ENCODE measurements at regions not wholly inside any gene's neighbourhood (a gene's known extent, or its start where the extent isn't known, plus 50 kb on each side); places are given as distances from the start of the nearest gene placed in this dataset.

DNA sequence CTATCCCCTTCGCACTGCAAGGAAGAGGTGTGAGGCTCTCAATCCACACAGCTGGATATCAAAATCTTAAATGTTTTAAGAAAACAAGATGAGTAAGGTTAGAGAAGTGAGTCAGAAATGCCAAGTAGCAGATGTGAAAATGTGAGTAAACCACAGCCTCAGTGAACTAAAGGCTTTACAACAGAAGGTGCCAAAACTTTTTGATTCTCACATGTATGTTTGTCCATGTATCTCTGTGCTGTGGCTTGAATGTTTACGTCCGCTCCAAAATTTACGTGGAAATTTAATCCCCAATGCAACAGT, 126.8 kb upstream of the PFN2 start:
- Mint-ChIP-seq H3K27me3 (ENCODE audit: low read depth) (no peaks in the 10 kb centered on the region), H3K9me3 (peaks cover 18% of the 10 kb centered on the region), H3K27ac (peak overlapping the region; percentile 33), H3K4me3 (no peak overlapping the region), H3K36me3 (peaks cover 12% of the 10 kb centered on the region; the same call in 1 of the 2 replicates), H3K4me1 (peaks cover 31% of the 10 kb centered on the region)
- DNase-seq (ENCODE audit: low spot score) (no peak), ATAC-seq (no peak)
- ChIA-PET POLR2A (no interaction called here), CTCF (no interaction called here)
- TF ChIP-seq, protein P1, sequence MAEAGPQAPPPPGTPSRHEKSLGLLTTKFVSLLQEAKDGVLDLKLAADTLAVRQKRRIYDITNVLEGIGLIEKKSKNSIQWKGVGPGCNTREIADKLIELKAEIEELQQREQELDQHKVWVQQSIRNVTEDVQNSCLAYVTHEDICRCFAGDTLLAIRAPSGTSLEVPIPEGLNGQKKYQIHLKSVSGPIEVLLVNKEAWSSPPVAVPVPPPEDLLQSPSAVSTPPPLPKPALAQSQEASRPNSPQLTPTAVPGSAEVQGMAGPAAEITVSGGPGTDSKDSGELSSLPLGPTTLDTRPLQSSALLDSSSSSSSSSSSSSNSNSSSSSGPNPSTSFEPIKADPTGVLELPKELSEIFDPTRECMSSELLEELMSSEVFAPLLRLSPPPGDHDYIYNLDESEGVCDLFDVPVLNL (CRISPR knock-in tag; IDR thresholded peaks at IDR 0.05; ENCODE audit: borderline replicate concordance, low read depth): no peak
- TF ChIP-seq SMAD3 (CRISPR knock-in tag; IDR thresholded peaks at IDR 0.05; ENCODE audit: borderline replicate concordance) (no peak), TCF7 (CRISPR knock-in tag; IDR thresholded peaks at IDR 0.05; ENCODE audit: low read depth) (no peak), RELA (CRISPR knock-in tag; IDR thresholded peaks at IDR 0.05; ENCODE audit: borderline replicate concordance) (no peak), GABPB1 (CRISPR knock-in tag; IDR thresholded peaks at IDR 0.05) (no peak), RORB (CRISPR knock-in tag; IDR thresholded peaks at IDR 0.05) (no peak), MXD4 (CRISPR knock-in tag; IDR thresholded peaks at IDR 0.05; ENCODE audit: borderline replicate concordance) (no peak), ZNF396 (CRISPR knock-in tag; IDR thresholded peaks at IDR 0.05; ENCODE audit: borderline replicate concordance) (no peak), MYBL2 (CRISPR knock-in tag; IDR thresholded peaks at IDR 0.05) (no peak), KAT7 (CRISPR knock-in tag; IDR thresholded peaks at IDR 0.05; ENCODE audit: borderline replicate concordance) (no peak)
- TF ChIP-seq, protein P2, sequence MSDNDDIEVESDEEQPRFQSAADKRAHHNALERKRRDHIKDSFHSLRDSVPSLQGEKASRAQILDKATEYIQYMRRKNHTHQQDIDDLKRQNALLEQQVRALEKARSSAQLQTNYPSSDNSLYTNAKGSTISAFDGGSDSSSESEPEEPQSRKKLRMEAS (CRISPR knock-in tag; IDR thresholded peaks at IDR 0.05): no peak
- TF ChIP-seq, protein P3, sequence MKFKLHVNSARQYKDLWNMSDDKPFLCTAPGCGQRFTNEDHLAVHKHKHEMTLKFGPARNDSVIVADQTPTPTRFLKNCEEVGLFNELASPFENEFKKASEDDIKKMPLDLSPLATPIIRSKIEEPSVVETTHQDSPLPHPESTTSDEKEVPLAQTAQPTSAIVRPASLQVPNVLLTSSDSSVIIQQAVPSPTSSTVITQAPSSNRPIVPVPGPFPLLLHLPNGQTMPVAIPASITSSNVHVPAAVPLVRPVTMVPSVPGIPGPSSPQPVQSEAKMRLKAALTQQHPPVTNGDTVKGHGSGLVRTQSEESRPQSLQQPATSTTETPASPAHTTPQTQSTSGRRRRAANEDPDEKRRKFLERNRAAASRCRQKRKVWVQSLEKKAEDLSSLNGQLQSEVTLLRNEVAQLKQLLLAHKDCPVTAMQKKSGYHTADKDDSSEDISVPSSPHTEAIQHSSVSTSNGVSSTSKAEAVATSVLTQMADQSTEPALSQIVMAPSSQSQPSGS (CRISPR knock-in tag; IDR thresholded peaks at IDR 0.05; ENCODE audit: borderline replicate concordance, low read depth): no peak
- TF ChIP-seq, protein P4, sequence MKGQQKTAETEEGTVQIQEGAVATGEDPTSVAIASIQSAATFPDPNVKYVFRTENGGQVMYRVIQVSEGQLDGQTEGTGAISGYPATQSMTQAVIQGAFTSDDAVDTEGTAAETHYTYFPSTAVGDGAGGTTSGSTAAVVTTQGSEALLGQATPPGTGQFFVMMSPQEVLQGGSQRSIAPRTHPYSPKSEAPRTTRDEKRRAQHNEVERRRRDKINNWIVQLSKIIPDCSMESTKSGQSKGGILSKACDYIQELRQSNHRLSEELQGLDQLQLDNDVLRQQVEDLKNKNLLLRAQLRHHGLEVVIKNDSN (CRISPR knock-in tag; IDR thresholded peaks at IDR 0.05): no peak
- TF ChIP-seq, protein P5, sequence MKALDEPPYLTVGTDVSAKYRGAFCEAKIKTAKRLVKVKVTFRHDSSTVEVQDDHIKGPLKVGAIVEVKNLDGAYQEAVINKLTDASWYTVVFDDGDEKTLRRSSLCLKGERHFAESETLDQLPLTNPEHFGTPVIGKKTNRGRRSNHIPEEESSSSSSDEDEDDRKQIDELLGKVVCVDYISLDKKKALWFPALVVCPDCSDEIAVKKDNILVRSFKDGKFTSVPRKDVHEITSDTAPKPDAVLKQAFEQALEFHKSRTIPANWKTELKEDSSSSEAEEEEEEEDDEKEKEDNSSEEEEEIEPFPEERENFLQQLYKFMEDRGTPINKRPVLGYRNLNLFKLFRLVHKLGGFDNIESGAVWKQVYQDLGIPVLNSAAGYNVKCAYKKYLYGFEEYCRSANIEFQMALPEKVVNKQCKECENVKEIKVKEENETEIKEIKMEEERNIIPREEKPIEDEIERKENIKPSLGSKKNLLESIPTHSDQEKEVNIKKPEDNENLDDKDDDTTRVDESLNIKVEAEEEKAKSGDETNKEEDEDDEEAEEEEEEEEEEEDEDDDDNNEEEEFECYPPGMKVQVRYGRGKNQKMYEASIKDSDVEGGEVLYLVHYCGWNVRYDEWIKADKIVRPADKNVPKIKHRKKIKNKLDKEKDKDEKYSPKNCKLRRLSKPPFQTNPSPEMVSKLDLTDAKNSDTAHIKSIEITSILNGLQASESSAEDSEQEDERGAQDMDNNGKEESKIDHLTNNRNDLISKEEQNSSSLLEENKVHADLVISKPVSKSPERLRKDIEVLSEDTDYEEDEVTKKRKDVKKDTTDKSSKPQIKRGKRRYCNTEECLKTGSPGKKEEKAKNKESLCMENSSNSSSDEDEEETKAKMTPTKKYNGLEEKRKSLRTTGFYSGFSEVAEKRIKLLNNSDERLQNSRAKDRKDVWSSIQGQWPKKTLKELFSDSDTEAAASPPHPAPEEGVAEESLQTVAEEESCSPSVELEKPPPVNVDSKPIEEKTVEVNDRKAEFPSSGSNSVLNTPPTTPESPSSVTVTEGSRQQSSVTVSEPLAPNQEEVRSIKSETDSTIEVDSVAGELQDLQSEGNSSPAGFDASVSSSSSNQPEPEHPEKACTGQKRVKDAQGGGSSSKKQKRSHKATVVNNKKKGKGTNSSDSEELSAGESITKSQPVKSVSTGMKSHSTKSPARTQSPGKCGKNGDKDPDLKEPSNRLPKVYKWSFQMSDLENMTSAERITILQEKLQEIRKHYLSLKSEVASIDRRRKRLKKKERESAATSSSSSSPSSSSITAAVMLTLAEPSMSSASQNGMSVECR (CRISPR knock-in tag; IDR thresholded peaks at IDR 0.05; ENCODE audit: borderline replicate concordance): no peak
- TF ChIP-seq, protein P6, sequence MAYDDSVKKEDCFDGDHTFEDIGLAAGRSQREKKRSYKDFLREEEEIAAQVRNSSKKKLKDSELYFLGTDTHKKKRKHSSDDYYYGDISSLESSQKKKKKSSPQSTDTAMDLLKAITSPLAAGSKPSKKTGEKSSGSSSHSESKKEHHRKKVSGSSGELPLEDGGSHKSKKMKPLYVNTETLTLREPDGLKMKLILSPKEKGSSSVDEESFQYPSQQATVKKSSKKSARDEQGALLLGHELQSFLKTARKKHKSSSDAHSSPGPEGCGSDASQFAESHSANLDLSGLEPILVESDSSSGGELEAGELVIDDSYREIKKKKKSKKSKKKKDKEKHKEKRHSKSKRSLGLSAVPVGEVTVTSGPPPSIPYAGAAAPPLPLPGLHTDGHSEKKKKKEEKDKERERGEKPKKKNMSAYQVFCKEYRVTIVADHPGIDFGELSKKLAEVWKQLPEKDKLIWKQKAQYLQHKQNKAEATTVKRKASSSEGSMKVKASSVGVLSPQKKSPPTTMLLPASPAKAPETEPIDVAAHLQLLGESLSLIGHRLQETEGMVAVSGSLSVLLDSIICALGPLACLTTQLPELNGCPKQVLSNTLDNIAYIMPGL (CRISPR knock-in tag; IDR thresholded peaks at IDR 0.05): no peak
- TF ChIP-seq, protein P7, sequence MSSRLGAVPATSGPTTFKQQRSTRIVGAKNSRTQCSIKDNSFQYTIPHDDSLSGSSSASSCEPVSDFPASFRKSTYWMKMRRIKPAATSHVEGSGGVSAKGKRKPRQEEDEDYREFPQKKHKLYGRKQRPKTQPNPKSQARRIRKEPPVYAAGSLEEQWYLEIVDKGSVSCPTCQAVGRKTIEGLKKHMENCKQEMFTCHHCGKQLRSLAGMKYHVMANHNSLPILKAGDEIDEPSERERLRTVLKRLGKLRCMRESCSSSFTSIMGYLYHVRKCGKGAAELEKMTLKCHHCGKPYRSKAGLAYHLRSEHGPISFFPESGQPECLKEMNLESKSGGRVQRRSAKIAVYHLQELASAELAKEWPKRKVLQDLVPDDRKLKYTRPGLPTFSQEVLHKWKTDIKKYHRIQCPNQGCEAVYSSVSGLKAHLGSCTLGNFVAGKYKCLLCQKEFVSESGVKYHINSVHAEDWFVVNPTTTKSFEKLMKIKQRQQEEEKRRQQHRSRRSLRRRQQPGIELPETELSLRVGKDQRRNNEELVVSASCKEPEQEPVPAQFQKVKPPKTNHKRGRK (CRISPR knock-in tag; IDR thresholded peaks at IDR 0.05; ENCODE audit: borderline replicate concordance): no peak
- TF ChIP-seq, protein P8, sequence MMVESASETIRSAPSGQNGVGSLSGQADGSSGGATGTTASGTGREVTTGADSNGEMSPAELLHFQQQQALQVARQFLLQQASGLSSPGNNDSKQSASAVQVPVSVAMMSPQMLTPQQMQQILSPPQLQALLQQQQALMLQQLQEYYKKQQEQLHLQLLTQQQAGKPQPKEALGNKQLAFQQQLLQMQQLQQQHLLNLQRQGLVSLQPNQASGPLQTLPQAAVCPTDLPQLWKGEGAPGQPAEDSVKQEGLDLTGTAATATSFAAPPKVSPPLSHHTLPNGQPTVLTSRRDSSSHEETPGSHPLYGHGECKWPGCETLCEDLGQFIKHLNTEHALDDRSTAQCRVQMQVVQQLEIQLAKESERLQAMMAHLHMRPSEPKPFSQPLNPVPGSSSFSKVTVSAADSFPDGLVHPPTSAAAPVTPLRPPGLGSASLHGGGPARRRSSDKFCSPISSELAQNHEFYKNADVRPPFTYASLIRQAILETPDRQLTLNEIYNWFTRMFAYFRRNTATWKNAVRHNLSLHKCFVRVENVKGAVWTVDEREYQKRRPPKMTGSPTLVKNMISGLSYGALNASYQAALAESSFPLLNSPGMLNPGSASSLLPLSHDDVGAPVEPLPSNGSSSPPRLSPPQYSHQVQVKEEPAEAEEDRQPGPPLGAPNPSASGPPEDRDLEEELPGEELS (CRISPR knock-in tag; IDR thresholded peaks at IDR 0.05): no peak
- TF ChIP-seq, protein P9, sequence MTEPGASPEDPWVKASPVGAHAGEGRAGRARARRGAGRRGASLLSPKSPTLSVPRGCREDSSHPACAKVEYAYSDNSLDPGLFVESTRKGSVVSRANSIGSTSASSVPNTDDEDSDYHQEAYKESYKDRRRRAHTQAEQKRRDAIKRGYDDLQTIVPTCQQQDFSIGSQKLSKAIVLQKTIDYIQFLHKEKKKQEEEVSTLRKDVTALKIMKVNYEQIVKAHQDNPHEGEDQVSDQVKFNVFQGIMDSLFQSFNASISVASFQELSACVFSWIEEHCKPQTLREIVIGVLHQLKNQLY (CRISPR knock-in tag; IDR thresholded peaks at IDR 0.05): no peak
- TF ChIP-seq, protein P10, sequence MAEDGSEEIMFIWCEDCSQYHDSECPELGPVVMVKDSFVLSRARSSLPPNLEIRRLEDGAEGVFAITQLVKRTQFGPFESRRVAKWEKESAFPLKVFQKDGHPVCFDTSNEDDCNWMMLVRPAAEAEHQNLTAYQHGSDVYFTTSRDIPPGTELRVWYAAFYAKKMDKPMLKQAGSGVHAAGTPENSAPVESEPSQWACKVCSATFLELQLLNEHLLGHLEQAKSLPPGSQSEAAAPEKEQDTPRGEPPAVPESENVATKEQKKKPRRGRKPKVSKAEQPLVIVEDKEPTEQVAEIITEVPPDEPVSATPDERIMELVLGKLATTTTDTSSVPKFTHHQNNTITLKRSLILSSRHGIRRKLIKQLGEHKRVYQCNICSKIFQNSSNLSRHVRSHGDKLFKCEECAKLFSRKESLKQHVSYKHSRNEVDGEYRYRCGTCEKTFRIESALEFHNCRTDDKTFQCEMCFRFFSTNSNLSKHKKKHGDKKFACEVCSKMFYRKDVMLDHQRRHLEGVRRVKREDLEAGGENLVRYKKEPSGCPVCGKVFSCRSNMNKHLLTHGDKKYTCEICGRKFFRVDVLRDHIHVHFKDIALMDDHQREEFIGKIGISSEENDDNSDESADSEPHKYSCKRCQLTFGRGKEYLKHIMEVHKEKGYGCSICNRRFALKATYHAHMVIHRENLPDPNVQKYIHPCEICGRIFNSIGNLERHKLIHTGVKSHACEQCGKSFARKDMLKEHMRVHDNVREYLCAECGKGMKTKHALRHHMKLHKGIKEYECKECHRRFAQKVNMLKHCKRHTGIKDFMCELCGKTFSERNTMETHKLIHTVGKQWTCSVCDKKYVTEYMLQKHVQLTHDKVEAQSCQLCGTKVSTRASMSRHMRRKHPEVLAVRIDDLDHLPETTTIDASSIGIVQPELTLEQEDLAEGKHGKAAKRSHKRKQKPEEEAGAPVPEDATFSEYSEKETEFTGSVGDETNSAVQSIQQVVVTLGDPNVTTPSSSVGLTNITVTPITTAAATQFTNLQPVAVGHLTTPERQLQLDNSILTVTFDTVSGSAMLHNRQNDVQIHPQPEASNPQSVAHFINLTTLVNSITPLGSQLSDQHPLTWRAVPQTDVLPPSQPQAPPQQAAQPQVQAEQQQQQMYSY (CRISPR knock-in tag; IDR thresholded peaks at IDR 0.05): no peak
